Breast epithelium (tissue), 3 donors: ENCODE measurements at regions not wholly inside any gene's neighbourhood (a gene's known extent, or its start where the extent isn't known, plus 50 kb on each side); places are given as distances from the start of the nearest gene placed in this dataset.

Source experiments
- POLR2A ChIP-seq: fragments of 450-650 bp; IDR thresholded peaks from one replicate; pipeline ENCODE4 v1.6.1; 2016; ENCODE audit warnings: antibody characterized with exemption, mild to moderate bottlenecking, moderate library complexity
- POLR2AphosphoS5 ChIP-seq, 3 donors: sonication (generic); formaldehyde crosslinking; IDR thresholded peaks; one replicate each; pipeline ENCODE4 v1.6.1; 2017; ENCODE audit warnings: antibody characterized with exemption in 3 of 3
- TF ChIP-seq, protein P1 (sequence below), 3 donors: fragments of 450-650 bp; IDR thresholded peaks; one replicate each; pipeline ENCODE4 v1.5.1; 2016 to 2017; ENCODE audit warnings: antibody characterized with exemption in 3 of 3, mild to moderate bottlenecking in 3 of 3, moderate library complexity in 3 of 3

DNA sequence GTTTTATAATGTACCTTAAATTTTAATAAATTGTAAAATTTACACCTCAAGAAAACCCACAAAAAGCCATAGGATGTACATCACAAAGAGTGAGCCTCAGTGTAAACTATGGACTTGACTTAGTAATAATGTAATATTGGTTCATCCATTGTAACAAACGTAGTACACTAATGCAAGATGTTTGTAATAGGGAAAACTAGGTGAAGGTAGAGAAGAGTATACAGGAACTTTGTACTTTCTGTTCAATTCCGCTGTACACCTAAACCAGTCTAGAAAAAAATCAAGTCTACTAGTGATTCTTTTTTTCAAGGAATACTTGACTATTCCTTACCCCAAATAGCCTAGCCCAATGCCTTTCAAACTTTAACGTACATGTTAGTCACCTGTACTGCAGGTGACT, 222.3 kb upstream of the FGGY start:
- TF ChIP-seq, protein P1, sequence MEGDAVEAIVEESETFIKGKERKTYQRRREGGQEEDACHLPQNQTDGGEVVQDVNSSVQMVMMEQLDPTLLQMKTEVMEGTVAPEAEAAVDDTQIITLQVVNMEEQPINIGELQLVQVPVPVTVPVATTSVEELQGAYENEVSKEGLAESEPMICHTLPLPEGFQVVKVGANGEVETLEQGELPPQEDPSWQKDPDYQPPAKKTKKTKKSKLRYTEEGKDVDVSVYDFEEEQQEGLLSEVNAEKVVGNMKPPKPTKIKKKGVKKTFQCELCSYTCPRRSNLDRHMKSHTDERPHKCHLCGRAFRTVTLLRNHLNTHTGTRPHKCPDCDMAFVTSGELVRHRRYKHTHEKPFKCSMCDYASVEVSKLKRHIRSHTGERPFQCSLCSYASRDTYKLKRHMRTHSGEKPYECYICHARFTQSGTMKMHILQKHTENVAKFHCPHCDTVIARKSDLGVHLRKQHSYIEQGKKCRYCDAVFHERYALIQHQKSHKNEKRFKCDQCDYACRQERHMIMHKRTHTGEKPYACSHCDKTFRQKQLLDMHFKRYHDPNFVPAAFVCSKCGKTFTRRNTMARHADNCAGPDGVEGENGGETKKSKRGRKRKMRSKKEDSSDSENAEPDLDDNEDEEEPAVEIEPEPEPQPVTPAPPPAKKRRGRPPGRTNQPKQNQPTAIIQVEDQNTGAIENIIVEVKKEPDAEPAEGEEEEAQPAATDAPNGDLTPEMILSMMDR (IDR thresholded peaks at IDR 0.05), result no peak
- no peak for TF ChIP-seq POLR2A
- no peak for TF ChIP-seq POLR2AphosphoS5 (IDR thresholded peaks at IDR 0.05)
